D721Med (cell line): ENCODE measurements at regions not wholly inside any gene's neighbourhood (a gene's known extent, or its start where the extent isn't known, plus 50 kb on each side); places are given as distances from the start of the nearest gene placed in this dataset.

Experiments used
- DNase-seq: peaks from one replicate; pipeline ENCODE4 v3.0.0; 2011; ENCODE audit warnings: low spot score; ENCODE audit not compliant: insufficient read length
- FAIRE-seq: peaks from 2 replicates; lab custom pipeline; 2011; peaks lifted over from hg19 to GRCh38; lab: Jason Lieb, UNC
- TF ChIP-seq, protein P1 (sequence below): IDR thresholded peaks from 2 replicates; pipeline ENCODE4 v1.5.1; 2012; ENCODE audit warnings: mild to moderate bottlenecking, control low read depth; ENCODE audit not compliant: insufficient read depth; ENCODE audit errors: missing control alignments

DNA sequence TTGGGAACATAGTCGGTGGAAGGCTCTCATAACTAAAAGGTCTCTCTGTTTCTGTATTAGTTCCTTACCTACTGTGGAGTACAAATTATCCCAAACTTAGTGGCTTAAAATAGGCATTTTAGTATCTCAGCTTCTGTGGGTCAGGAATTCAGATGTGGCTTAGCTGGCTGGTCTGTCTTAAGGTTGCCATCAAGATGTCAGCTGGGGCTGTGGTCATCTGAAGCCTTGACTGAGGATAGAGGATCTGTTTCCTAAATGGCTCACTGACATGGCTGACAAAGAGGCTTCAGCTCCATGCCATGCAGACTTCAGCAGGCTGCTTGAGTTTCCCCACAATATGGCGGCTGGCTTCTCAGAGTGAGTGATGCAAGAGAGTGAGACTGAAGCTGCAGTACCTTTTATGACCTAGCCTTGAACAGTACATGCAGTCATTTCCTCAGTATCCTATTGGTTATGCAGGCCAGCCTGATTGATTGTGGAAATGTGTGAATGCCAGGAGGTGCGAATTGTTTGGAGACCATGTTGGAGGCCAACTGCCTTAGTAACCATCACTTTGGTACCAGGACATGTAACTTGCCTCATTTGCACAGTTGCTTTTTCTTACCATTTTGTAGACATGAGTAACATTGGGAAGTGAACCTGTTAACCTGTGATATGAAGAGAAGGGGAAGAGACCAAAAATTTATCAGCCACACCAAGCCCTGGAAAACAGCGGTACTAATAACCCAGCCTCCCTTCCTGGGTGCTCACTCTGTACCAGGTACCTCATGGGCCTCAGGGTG, 152.8 kb upstream of the IER5L start:
- DNase-seq (no peak), FAIRE-seq (no peak)
- TF ChIP-seq, protein P1, sequence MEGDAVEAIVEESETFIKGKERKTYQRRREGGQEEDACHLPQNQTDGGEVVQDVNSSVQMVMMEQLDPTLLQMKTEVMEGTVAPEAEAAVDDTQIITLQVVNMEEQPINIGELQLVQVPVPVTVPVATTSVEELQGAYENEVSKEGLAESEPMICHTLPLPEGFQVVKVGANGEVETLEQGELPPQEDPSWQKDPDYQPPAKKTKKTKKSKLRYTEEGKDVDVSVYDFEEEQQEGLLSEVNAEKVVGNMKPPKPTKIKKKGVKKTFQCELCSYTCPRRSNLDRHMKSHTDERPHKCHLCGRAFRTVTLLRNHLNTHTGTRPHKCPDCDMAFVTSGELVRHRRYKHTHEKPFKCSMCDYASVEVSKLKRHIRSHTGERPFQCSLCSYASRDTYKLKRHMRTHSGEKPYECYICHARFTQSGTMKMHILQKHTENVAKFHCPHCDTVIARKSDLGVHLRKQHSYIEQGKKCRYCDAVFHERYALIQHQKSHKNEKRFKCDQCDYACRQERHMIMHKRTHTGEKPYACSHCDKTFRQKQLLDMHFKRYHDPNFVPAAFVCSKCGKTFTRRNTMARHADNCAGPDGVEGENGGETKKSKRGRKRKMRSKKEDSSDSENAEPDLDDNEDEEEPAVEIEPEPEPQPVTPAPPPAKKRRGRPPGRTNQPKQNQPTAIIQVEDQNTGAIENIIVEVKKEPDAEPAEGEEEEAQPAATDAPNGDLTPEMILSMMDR: no peak

DNA sequence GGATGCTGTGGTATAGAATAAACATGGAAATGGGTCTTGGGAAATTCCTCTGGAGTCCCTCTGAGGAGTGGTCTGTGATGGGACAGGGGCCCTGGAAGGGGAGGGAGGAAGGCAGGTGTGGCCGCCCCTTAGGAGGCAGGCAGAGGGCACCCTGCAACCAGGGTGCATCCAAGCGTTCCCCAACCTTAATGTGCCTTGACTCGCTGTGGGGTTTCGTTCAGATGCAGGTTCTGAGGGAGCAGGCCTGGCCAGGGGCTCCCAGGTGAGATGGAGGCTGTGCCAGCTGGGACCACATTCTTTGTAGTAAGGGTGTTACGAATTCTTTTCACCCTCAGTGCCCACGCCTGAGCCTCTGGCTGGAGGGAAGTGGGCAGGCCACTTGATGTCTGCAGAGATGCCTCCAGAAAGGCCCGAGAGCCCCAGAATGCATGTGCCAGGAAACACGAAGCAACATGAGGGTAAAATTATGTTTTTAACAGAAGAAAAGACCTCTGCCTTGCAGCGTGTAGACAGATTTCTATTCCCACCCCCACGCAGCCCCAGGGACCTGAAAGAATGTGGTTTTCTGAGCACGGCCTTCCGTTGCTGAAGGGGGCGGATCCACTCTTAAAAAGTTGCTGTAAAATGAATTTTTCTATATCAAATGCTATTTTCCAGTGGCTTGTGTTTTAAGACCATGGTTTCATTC, 150.4 kb upstream of the IER5L start:
- TF ChIP-seq, protein P1: no peak
- no peak for DNase-seq
- no peak for FAIRE-seq

DNA sequence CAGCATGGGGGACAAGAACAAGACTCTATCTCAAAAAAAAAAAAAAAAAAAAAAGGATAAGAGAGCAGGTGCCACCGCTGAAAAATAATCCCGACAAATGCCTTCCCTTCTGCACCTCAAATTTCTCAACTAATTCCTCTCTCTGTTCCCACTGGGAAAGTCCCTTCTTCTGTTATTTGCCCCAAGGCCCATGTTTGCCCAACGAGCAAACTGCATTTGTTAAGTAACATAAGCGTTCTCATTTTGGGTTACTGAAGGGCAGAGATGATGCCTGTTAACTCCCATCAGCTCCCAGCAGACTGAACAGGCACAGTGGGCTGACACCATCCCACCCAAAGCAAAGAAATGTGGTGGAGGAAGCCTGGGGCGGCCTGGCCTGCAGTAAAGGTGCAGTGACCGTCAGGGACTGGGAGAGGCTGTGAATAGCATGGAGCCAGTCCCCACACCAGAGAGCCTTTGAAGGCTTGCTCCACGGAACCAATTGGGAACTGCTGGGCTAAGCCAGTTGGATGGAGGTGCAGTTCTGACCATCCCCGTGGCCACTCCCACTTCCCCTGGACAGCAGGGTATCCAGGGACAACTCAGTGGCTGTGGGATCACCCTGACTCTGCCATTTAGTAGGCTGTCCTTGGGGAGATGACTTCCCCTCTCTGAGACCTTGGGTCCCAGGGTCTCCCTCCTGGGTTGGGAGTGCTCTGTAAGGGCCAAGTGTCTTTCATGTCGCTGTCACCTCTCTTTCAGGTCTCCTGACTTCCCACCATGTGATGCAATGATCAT, 149.7 kb upstream of the IER5L start:
- TF ChIP-seq, protein P1: no peak
- no peak for FAIRE-seq

DNA sequence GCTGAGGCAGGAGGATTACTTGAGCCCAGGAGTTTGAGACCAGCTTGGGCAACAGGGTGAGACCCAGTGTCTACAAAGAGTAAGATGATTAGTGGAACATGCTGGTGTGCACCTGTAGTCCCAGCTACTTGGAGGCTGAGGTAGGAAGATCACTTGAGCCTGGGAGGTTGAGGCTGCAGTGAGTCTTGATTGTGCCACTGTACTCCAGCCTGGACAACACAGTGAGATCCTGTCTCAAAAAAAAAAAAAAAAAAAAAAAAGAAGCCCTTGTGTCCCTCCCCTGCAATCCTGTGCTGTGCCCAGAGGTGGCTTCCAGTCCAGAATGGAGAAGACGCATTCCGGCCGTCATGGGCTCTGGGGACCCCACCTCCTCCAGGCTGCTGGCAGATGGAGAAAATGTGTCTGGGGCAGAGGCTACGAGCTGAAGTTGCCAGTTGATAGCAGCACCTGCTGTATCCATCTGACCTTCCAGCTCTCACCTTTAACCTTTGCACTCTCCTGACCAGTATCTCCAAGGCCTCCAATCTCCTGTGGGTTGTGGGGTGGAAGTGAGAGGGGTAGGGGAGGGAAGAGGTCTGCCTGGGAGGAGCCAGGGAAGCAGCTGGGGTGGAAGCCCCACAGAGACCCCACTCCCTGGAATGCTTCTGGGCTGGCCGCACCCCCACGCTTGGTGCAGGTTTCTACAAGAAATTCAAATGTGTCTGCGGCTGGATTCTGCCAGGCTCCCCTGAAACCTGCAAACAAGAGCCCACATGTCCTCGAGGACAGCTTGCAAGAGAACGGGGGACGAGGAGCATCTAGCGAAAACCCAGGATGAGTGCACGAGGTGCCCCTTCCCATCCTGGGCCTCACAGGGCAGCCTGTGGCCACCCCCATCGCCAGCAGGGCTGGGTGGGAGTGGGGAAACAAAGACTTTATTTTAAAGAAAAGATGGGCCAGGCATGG, 148.3 kb upstream of the IER5L start:
- FAIRE-seq (no peak), DNase-seq (no peak)
- TF ChIP-seq, protein P1: no peak

More for the DNA sequence above, 149.7 kb upstream of the IER5L start:
- no peak for DNase-seq

DNA sequence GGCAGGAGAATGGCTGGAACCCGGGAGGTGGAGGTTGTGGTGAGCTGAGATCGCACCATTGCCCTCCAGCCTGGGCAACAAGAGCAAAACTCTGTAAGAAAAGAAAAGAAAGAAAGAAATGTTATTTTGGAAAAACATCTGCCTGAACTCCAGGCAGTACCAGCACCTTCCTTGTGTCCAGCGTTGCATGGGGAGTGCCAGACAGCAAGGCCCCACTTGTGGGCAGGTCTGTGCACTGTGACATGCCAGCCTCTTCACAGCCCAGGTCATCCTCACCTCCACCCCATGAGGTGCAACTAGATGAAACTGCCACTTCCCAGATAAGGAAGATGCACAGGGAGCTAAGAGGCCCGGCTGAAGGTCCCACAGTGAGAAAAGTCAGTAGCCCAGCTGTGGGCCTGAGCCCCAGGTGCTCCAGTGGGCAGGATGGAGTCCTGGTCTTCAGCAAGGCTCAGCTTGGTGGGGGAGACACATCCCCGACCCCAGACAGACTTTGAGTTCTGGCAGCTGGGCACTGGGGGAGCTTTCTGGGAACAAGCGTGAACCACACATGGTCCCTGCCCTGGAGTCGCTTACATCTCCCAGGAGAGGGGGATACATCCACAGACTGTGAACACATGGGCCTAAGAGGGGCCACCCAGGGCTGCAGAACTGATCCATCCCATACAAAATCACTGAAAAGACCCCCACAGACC, 146.9 kb upstream of the IER5L start:
- DNase-seq (no peak), FAIRE-seq (no peak)
- TF ChIP-seq, protein P1: no peak
